ENCODE measurements at regions not wholly inside any gene's neighbourhood (a gene's known extent, or its start where the extent isn't known, plus 50 kb on each side); places are given as distances from the start of the nearest gene placed in this dataset.
A peak's percentile ranks its signal among the peaks of the same experiment; 100 is the strongest.

- no peaks in the 10 kb centered on the region for H3K27me3 Mint-ChIP-seq (ENCODE audit: insufficient read depth)
- peak overlapping the region; percentile 78 for H3K27ac Mint-ChIP-seq
- peaks cover 15% of the 10 kb centered on the region for H3K36me3 Mint-ChIP-seq (ENCODE audit: low read depth)
- peaks cover 7% of the 10 kb centered on the region for H3K9me3 Mint-ChIP-seq
- H3K4me1 Mint-ChIP-seq (ENCODE audit: low read depth): peaks cover 26% of the 10 kb centered on the region
- peak overlapping the region; percentile 21 for H3K4me3 Mint-ChIP-seq
- DNase-seq (ENCODE audit: low spot score): no peak
- intact Hi-C loops (cut with micrococcal nuclease): loop anchor here (1.0 to 2.0 kb wide), 5 partner anchors 9 to 153 kb away; no protein-coding TSS in a partner anchor
These were observed 90.1 kb upstream of the PREP start for GRCh38 chr6:105492706-105493673.

- H3K27me3 Mint-ChIP-seq (ENCODE audit: insufficient read depth): no peaks in the 10 kb centered on the region
- intact Hi-C loops (cut with micrococcal nuclease): no loop called here
- peaks cover 61% of the 10 kb centered on the region for H3K4me1 Mint-ChIP-seq (ENCODE audit: low read depth)
- peaks cover 11% of the 10 kb centered on the region for H3K9me3 Mint-ChIP-seq
- no peak overlapping the region for H3K27ac Mint-ChIP-seq
- H3K4me3 Mint-ChIP-seq: no peak overlapping the region
- peaks cover 15% of the 10 kb centered on the region for H3K36me3 Mint-ChIP-seq (ENCODE audit: low read depth)
- no peak for DNase-seq (ENCODE audit: low spot score)
These were observed 86.3 kb upstream of the PREP start for GRCh38 chr6:105489216-105489530.

GRCh38 chr6:105488516-105489215, 85.8 kb upstream of the PREP start:
- Mint-ChIP-seq H3K4me3 (no peak overlapping the region), H3K4me1 (ENCODE audit: low read depth) (peaks cover 63% of the 10 kb centered on the region), H3K36me3 (ENCODE audit: low read depth) (peaks cover 15% of the 10 kb centered on the region), H3K27ac (no peak overlapping the region), H3K9me3 (peaks cover 11% of the 10 kb centered on the region), H3K27me3 (ENCODE audit: insufficient read depth) (peaks cover 1% of the 10 kb centered on the region)
- no peak for DNase-seq (ENCODE audit: low spot score)
- intact Hi-C loops (cut with micrococcal nuclease): no loop called here

- intact Hi-C loops (cut with micrococcal nuclease): no loop called here
- peaks cover 8% of the 10 kb centered on the region for H3K9me3 Mint-ChIP-seq
- H3K36me3 Mint-ChIP-seq (ENCODE audit: low read depth): peaks cover 7% of the 10 kb centered on the region
- no peak overlapping the region for H3K4me3 Mint-ChIP-seq
- peaks cover 70% of the 10 kb centered on the region for H3K4me1 Mint-ChIP-seq (ENCODE audit: low read depth)
- H3K27ac Mint-ChIP-seq: peak overlapping the region; percentile 19
- DNase-seq (ENCODE audit: low spot score): no peak
- peaks cover 2% of the 10 kb centered on the region for H3K27me3 Mint-ChIP-seq (ENCODE audit: insufficient read depth)
These were observed 84.3 kb upstream of the PREP start for GRCh38 chr6:105487040-105487790.

- Mint-ChIP-seq H3K9me3 (peaks cover 5% of the 10 kb centered on the region), H3K36me3 (ENCODE audit: low read depth) (peaks cover 6% of the 10 kb centered on the region), H3K4me1 (ENCODE audit: low read depth) (peaks cover 77% of the 10 kb centered on the region), H3K27ac (no peak overlapping the region), H3K4me3 (no peak overlapping the region), H3K27me3 (ENCODE audit: insufficient read depth) (peaks cover 7% of the 10 kb centered on the region)
- DNase-seq (ENCODE audit: low spot score): no peak
- intact Hi-C loops (cut with micrococcal nuclease): loop anchor here (2.0 kb wide), 5 partner anchors 75 to 601 kb away; partner anchors contain the start of gene PRDM1
These were observed 82.6 kb upstream of the PREP start for GRCh38 chr6:105485456-105485855.

DNA sequence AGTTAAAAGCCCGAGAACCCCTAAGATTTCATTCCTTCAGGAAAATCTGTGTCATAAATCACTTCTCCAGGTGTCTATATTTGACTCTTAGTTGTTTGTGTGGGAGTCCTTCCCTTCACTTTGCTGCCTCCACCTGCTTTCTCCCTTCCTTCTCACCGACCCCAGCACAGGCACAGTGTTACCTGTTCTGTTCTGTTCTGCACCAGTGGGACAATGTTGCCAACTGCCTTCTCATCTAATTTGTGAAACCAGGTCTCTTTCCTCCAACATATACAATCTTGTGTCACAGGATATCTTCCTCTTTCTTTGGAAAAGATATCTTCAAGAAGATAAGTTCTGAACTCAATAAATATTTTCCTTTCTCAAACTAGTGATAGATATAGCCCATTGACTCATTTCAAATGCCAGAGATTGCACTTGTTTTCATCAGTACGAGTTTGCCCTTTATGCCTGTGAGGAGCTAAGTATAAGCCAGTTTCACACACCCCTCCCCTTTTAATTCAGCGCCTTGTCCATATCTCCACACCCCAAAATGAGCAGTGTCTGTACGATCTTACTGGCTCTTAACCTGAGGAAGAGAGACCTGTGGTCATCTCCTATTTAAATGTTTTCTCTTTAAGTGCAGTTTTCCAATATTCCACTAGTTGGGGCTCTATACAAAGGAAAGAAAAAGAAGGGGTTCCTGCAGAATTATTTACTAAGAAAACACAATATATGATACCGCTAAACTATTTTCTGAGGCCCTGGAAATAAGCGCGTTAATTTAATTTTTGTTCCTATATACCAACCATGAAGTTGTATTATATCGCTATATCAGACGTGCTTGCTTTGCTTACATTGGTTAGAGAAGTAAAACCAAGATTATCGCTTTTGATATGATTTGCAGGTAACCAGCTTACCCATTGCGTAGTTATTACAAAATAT, 81.6 kb upstream of the PREP start:
- intact Hi-C loops (cut with micrococcal nuclease): loop anchor here (1.0 to 5.0 kb wide), 15 partner anchors 9 to 817 kb away; partner anchors contain the start of gene PRDM1
- Mint-ChIP-seq H3K9me3 (peaks cover 4% of the 10 kb centered on the region), H3K4me3 (peak overlapping the region; percentile 27), H3K27ac (peak overlapping the region; percentile 59), H3K36me3 (ENCODE audit: low read depth) (peaks cover 3% of the 10 kb centered on the region), H3K4me1 (ENCODE audit: low read depth) (peaks cover 72% of the 10 kb centered on the region), H3K27me3 (ENCODE audit: insufficient read depth) (peaks cover 7% of the 10 kb centered on the region)
- no peak for DNase-seq (ENCODE audit: low spot score)

DNA sequence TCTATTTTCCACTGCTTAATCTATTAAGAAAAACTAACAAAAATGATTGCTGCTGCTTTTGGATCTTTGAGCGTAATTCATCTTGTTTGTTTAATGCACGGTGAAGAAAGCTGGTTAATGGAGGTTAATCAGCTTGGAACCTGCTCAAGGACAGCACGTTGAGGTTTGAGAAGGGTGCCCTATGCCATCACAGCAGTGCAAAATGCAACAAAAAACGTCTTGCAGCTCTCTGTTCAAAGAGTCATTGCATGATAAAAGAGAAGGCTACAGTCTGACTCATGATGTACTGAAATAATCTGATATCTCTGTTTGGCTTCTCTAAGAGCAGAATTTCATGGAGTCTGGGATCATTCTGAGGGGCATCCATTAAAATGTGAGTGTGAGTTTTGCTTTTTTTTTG, 80.6 kb upstream of the PREP start:
- Mint-ChIP-seq H3K27ac (no peak overlapping the region), H3K27me3 (ENCODE audit: insufficient read depth) (peaks cover 9% of the 10 kb centered on the region), H3K4me1 (ENCODE audit: low read depth) (peaks cover 62% of the 10 kb centered on the region), H3K9me3 (peaks cover 4% of the 10 kb centered on the region), H3K36me3 (ENCODE audit: low read depth) (peaks cover 1% of the 10 kb centered on the region), H3K4me3 (no peak overlapping the region)
- intact Hi-C loops (cut with micrococcal nuclease): loop anchor here (5.0 kb wide), 1 partner anchor 399 kb away; no protein-coding TSS in a partner anchor
- DNase-seq (ENCODE audit: low spot score): no peak

GRCh38 chr6:105482921-105483320, 80.0 kb upstream of the PREP start:
- no peak for DNase-seq (ENCODE audit: low spot score)
- H3K4me1 Mint-ChIP-seq (ENCODE audit: low read depth): peaks cover 57% of the 10 kb centered on the region
- H3K36me3 Mint-ChIP-seq (ENCODE audit: low read depth): peaks cover 2% of the 10 kb centered on the region
- H3K27ac Mint-ChIP-seq: no peak overlapping the region
- peaks cover 10% of the 10 kb centered on the region for H3K27me3 Mint-ChIP-seq (ENCODE audit: insufficient read depth)
- intact Hi-C loops (cut with micrococcal nuclease): loop anchor here (5.0 kb wide), 1 partner anchor 399 kb away; no protein-coding TSS in a partner anchor
- H3K4me3 Mint-ChIP-seq: no peak overlapping the region
- H3K9me3 Mint-ChIP-seq: peaks cover 4% of the 10 kb centered on the region

DNA sequence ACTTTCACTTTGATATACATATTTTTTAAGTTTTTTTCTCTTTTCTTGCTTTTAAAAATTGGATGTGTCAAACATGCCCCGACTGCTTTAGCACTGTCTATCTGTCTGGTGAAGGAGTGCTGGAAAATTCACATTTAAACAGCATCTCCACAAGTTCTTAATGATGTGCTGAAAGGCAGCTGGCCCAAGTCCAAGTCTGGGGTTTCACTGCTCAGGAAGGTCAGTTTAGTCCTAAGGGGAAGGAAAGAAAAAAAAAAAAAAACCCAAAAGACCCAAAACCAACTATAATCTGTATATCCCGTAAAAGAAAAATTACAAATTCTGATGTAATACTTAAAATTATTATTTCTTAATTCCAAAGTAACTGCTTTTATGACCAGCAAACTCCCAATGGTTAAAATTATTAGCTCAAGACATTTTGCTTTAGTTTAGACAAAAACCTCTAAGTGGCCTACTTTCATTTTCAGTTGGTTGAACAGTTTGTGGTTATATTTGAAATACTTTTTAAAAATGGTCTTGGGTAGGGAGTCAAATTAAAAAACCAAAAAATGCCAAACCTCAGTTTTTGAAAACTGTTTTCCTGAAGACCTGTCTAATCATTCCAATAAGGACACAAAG, 79.5 kb upstream of the PREP start:
- intact Hi-C loops (cut with micrococcal nuclease): loop anchor here (5.0 kb wide), 1 partner anchor 400 kb away; no protein-coding TSS in a partner anchor
- Mint-ChIP-seq H3K27me3 (ENCODE audit: insufficient read depth) (peaks cover 12% of the 10 kb centered on the region), H3K9me3 (peaks cover 6% of the 10 kb centered on the region), H3K27ac (no peak overlapping the region), H3K4me3 (no peak overlapping the region), H3K4me1 (ENCODE audit: low read depth) (peaks cover 51% of the 10 kb centered on the region), H3K36me3 (ENCODE audit: low read depth) (peaks cover 2% of the 10 kb centered on the region)
- DNase-seq (ENCODE audit: low spot score): no peak

GRCh38 chr6:105476978-105477377, 74.1 kb upstream of the PREP start:
- no peak overlapping the region for H3K27ac Mint-ChIP-seq

DNA sequence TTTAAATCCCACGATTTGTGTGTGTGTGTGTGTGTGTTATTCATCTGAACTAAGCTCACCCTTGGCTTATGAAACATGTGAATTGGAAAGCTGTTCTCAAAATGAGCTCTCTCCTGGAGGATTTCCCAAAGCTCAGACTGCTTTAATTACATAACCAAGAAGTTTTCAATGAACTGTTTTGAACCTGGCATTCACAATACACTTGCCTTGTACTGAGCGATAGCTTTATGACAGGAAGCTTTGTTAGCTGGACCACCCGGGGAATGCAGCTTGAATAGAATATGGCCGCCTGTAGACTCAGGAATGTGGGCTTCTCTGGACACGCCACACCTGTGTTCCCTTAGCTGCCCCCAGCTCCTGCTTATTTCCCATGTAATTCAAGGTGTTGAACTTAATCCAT, 71.4 kb upstream of the PREP start:
- H3K36me3 Mint-ChIP-seq (ENCODE audit: low read depth): peaks cover 8% of the 10 kb centered on the region
- H3K27ac Mint-ChIP-seq: no peak overlapping the region
- no peak overlapping the region for H3K4me3 Mint-ChIP-seq
- peaks cover 55% of the 10 kb centered on the region for H3K27me3 Mint-ChIP-seq (ENCODE audit: insufficient read depth)
- intact Hi-C loops (cut with micrococcal nuclease): no loop called here
- H3K4me1 Mint-ChIP-seq (ENCODE audit: low read depth): no peaks in the 10 kb centered on the region
- DNase-seq (ENCODE audit: low spot score): no peak
- peaks cover 13% of the 10 kb centered on the region for H3K9me3 Mint-ChIP-seq

More at GRCh38 chr6:105476978-105477377, 74.1 kb upstream of the PREP start:
- peaks cover 13% of the 10 kb centered on the region for H3K9me3 Mint-ChIP-seq
- intact Hi-C loops (cut with micrococcal nuclease): no loop called here
- H3K4me1 Mint-ChIP-seq (ENCODE audit: low read depth): peaks cover 8% of the 10 kb centered on the region
- no peak for DNase-seq (ENCODE audit: low spot score)
- peaks cover 8% of the 10 kb centered on the region for H3K36me3 Mint-ChIP-seq (ENCODE audit: low read depth)
- no peak overlapping the region for H3K4me3 Mint-ChIP-seq
- H3K27me3 Mint-ChIP-seq (ENCODE audit: insufficient read depth): peaks cover 45% of the 10 kb centered on the region
